ENCODE measurements at regions not wholly inside any gene's neighbourhood (a gene's known extent, or its start where the extent isn't known, plus 50 kb on each side); places are given as distances from the start of the nearest gene placed in this dataset.

DNA sequence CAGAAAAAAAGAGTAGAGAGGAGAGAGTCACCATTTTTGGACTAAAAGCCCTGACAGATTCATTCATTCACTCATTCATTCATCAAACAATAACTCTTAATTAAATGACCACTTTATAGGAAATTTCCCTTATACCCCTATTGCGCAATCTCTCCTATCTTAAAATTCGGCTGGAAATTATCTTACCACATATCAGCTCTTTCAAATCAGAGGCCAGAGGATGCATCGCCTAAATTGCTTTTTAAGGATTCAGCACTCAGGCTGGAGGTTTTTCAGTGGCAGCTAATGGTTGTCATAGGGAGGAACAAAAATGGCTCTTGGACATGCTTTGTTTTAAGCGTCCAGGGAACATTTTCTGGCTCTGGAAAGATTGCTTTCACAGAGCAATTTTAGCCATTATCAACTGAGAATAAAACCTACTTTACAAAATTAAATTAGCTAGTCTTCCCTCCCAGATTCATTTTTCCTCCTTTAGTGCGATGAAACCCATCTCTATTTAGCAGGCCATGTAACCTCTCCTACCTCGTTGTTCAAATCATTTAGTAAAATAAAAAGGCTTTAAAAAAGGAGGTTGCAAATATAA is 115.2 kb downstream of the OLFM4 start:
- FAIRE-seq (no peak), DNase-seq (ENCODE audit: insufficient read length, low spot score) (no peak)

DNA sequence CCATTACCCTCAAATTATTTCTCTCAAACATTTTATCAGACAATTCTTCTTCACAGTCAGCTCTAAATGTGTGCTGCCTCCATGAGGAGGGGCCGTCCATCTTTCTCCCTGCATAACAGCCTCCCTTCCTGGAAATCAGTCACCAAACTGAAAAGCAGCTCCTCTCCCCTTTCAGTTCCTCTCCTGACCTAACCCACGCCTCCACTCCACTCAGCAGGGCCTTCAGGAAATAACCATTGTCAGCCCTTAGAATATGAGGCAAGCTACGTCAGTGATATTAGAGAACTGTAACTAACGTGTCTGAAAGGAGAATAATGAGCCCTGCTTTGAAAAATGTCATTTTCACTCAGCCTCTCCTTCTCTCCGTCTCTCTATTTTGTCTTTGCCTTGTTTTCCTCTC is 116.2 kb downstream of the OLFM4 start:
- FAIRE-seq, result no peak
- no peak for DNase-seq (ENCODE audit: insufficient read length, low spot score)

DNA sequence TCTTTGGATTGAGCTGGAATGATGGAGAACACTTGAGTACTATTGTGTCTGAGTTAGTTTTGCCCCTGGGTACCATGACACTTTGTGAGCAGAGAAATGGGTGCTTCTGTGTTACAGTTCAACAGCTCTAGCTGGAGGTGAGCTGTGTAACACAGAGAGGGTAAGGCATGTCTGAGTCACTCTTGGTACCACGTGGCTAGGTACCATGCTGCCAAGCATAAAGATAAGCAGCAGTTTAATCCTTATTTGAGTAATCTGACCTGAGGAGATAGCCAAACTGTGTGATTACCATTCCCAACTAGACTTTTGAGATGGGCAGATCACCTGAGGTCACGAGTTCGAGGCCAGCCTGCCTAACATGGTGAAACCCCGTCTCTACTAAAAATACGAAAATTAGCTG is 122.0 kb downstream of the OLFM4 start:
- no peak for DNase-seq (ENCODE audit: insufficient read length, low spot score)
- no peak for FAIRE-seq

DNA sequence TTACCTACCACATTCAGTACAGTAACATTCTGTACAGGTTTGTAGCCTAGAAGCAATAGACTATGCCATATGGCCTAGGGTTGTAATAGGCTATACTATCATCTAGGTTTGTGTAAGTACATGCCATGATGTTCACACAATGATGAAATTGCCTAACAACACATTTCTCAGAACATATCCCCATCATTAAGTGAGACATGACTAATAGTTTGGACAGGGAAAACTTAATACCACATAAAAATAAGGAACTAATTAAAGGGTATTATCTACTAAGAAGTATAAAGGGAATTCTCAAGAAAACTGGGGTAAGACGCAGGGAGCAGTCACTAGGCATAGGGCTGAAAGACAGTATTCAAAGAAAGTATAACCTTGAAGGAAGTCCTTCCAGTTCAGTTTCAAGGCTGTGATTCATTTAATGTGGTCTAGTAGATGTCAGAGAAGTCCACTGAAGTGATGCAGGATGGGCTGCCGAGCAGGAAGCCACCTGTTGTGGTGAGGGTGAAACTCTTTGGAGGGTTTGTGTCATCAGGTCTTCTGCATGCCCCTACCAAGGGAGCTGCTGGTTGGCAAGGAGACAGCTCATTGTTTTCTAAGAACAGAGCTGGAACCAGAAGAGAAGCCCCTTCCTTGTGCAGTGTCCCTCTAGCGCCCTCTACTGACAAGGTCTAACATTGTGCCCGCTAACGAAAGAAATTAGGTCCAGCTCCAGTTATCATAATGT is 122.9 kb downstream of the OLFM4 start:
- no peak for FAIRE-seq
- peak; percentile 9 for DNase-seq (ENCODE audit: insufficient read length, low spot score)

DNA sequence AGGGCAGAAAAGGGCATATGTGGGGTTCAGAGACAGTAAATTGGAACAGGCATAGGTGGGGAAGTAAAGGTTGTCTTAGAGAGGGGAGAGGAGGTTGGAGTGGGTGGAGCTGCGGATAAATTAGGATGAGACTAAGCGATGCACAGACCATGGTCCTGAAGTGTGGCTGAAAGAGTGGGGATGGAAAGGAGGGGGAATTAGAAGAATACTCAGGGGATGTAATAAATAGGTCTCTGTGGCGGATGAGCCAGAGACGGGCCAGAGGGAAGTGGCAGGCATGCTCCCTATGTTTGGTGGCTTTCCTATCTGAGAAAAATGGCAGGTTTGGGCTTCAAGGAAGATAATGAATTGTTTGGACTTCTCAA is 123.4 kb downstream of the OLFM4 start:
- FAIRE-seq, result no peak
- DNase-seq (ENCODE audit: insufficient read length, low spot score), result no peak

DNA sequence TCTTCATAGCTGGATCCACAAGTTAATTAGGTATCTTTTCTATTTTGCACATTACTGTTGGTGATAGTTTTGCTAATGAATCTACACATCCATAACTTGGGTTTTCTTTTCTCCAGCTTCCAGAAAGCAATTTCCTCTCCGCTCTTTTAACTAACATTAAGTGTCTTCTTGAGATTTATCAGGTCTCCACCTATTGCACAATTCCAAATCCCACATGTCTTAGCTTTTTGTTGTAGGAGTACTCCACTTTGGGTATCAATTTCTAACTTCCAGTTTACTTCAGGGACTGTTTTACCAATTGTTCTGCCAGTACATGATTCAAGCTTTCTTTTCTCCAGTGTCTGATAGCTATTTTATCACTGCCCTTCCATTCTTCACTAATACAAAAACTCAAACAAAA is 129.6 kb downstream of the OLFM4 start:
- DNase-seq (ENCODE audit: insufficient read length, low spot score), result no peak
- FAIRE-seq, result no peak

DNA sequence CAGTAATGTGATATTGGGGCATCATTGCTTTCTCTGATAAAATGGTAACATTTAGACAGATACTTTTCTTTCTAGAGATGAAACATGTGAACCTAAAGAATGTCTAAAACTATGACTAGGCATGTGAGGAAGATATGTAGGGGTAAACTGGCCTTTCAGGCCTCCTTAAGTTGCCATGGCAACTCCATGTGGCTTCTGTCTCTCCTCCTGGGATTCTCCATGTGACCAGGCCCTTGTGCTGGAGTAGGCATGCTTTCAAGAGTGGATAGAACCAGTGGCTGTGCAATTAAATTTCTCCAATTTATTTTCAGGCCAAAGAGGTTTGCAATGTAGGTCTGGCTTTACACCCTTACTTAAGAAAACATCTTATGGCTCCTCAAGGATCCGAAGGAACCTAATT is 130.8 kb downstream of the OLFM4 start:
- FAIRE-seq (no peak), DNase-seq (ENCODE audit: insufficient read length, low spot score) (no peak)

DNA sequence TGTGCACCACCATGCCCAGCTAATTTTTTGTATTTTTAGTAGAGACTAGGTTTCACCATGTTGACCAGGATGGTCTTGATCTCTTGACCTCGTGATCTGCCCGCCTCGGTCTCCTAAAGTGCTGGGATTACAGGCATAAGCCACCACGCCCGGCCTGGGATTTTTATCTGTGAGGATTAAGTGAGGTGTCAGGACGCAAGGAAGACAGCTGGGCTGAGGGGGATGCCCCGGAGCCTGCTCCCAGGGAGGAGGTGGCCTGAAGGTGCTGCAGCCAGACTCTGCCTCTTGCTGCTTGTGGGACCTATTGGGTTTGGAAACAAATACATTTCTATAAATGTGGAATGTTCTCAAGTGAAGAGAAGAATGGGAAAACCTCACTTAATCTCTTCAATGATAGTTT is 131.6 kb downstream of the OLFM4 start:
- DNase-seq (ENCODE audit: insufficient read length, low spot score) (no peak), FAIRE-seq (no peak)

DNA sequence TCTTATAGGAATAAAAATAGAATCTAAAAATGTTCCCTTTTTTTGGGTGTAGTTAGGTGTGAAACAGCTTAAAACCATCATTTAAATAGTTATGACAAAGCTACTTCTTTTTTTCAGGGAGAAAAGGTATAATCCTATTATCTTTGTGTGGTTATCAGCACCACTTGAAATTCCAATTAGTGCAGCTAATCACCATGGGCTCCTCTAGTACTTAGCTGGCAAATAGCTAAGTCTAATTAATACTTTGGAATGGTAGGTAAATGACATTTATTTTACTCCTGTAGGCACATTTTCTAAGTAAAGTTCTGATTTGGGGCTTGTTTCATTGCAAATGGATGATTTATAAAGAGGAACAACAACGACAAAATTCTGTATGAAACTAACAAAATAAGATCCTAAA is 132.6 kb downstream of the OLFM4 start:
- DNase-seq (ENCODE audit: insufficient read length, low spot score) (no peak), FAIRE-seq (no peak)

DNA sequence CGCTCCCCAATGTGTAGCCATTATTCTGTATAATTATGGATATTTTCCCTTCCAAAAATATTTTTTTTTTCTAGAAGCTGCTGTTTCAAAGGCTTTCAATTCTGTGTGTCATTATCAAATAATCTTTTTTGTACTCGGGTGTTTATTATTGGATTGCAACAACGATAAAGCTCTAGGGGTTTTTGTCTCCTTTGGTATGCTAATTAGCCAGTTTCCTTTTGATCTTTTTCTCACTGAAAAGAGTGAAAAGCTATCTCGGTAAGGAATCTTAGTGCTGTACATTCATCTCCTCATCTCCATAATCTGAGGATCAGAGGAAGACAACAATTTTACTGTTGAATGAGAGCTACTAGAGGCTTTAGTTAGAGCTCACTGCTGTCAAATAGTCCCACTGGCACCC is 136.6 kb downstream of the OLFM4 start:
- no peak for DNase-seq (ENCODE audit: insufficient read length, low spot score)
- no peak for FAIRE-seq

DNA sequence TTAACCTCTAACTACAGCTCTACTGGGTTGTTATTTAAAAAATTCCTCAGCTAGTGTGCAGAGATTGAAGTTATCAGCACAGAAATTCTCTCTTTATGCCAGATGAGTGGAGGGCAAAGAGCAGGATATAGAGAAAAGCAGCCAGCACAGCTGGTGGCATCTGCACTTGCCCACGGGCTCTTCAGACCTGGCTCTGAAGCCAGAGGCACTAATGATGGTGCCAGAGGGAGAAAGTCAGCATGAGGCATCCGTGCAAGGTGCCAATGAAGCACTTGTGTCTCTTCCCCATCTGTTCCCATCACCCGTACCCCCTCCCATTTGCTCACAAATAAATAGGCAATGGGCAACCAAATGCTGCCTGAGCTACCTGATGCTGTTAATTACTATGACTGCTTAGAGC is 138.9 kb downstream of the OLFM4 start:
- no peak for FAIRE-seq

DNA sequence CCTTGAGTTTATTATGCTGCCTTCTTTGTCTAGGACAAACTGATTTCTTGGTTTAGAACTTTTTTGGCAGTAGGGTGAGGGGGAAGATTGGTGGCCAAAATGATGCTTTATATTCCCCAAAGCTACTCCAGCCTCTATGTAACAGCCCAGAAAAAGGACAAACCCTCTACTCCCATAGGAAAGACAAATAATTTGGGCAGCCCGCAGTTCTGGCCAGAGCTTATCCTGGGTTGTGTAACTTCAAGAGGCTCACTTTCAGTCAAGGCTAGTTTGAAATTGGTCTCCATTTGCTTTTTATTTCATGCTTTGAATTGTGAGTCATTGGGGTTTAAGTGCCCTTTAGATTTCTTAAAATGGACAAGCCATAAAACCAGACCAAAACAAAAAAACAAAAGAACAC is 142.3 kb downstream of the OLFM4 start:
- FAIRE-seq, result no peak

More for the DNA sequence above, 138.9 kb downstream of the OLFM4 start:
- DNase-seq (ENCODE audit: insufficient read length, low spot score), result no peak

DNA sequence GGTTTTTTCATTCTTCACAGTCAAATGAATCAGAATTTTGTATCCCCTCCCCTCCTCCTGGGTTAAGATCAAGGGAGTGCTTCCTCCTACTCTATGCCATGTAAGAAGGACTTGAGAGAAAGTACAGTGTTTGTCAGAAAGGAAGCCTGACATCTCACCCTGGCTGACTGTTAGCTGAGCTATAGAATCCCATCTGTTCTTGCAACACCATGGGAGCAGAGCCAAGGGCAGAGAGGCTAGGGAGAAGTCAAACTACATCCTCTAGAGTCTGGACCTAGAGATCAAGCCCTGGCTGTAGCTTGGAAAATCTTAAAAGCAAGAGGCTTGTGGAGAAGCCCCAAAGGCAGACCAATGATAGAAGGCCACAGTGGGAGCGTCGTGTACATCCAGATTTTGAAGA is 145.9 kb downstream of the OLFM4 start:
- DNase-seq (ENCODE audit: insufficient read length, low spot score) (no peak), FAIRE-seq (no peak)

More for the DNA sequence above, 142.3 kb downstream of the OLFM4 start:
- no peak for DNase-seq (ENCODE audit: insufficient read length, low spot score)

DNA sequence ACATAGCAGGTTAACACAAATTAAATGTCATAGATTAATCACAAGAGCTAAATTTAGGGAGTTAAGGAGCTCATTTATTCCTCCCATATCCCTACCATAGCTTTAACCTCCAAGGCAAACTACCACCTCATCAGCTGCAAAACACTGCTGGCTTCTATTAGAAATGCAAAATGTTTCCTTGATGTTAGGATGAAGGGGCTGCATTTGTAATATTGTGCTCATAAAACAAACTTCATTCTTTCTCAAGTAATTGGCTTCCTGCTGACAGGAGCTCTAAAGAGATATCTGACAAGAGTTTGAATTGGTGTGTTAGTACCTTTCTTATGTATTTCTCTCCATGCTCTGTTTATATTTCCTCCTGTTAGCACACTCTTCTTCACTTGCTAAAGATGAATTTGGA is 152.1 kb downstream of the OLFM4 start:
- no peak for DNase-seq (ENCODE audit: insufficient read length, low spot score)
- FAIRE-seq, result no peak

DNA sequence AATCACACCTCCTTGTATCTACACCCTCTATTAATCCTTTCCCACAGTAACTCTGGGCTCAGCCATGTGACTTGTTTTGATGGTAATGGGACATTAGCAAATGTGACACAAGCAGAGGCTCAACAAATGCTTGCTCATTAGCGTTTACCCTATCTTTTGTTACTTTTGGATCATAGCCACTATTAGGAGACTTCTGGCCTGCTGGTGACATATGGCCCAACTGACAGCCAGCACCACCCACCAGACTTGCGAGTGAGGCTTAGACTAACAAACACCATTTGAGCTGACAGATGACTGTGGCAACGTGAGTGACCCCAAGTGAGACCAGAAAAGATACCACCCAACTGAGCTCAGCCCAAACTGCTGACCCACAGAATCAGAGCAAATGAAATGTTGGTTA is 154.1 kb downstream of the OLFM4 start:
- FAIRE-seq (no peak), DNase-seq (ENCODE audit: insufficient read length, low spot score) (no peak)

DNA sequence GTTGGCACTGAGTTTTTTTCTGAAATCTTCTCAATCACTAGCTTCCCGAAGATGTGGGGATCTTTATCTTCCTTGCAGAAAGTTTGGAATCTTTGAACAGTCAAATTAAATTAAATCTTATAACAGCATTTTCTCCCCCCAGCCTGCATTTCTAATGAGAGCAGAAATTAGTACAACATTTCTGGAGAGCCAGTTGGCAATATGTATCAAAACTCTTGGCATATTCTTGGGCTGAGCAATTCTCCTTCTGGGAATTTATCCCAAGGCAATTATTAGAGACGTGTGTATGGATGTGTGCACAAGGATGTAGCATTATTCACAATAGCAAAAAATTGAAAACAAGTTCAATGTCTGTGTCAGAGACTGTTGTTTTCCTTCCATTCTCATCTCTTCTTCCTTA is 159.5 kb downstream of the OLFM4 start:
- no peak for FAIRE-seq
- DNase-seq (ENCODE audit: insufficient read length, low spot score), result no peak

DNA sequence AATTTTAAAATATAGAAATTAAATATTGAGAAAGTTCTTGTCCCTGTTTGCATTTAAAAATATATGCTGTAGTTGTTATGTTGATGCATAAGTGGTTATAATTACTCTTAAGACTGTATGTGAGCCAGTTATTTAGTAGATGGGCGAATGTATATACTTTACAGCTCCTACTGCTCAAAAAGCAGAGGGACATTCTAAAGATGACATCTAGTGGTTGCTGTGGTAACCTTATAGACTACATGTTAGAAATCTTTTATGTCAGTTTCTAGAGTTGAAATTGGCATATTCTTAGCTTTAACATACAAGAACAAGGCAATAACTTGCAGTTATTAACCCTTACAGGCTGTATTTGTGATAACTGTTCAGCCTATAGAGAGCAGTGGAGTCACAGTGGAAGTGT is 160.5 kb downstream of the OLFM4 start:
- DNase-seq (ENCODE audit: insufficient read length, low spot score), result no peak

DNA sequence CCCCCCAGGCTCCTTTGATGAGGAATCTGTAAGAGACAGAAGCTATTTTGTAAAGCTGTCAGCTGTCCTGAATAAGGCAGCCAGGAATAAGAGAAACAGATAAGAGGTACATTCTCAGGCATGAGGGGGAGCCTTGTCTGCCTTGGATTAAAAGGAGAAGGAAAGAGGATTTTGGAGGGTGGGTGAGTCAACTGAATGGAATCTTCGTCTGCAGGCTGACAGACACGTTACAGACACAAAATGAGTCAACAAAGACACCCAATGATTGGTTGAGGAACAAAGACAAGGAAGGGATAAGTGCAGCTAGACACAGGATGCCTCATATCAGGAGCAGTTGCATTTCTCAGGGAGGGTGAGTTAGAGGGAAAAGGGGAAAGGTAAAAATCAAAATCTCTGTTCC is 162.5 kb downstream of the OLFM4 start:
- peak; percentile 5 for DNase-seq (ENCODE audit: insufficient read length, low spot score)
- no peak for FAIRE-seq

More for the DNA sequence above, 160.5 kb downstream of the OLFM4 start:
- no peak for FAIRE-seq

DNA sequence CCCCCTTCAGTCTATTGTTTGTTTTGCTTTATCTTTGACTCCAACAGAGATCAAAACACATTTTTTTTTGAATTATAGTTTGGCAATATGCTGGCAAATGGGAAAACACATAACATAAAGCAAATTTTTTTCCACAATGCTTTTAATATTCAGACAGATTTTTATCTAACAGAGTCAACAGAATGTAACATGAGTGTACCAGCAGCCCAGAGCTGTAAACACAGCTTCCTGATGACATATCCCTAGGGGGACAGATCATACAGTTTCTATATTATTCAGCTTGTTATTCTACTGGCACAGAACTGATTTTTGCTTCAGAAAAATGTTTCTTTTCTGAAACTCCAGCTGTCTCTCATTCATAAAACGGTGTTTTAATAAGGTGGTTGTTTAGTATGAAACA is 168.8 kb downstream of the OLFM4 start:
- DNase-seq (ENCODE audit: insufficient read length, low spot score) (no peak), FAIRE-seq (no peak)

DNA sequence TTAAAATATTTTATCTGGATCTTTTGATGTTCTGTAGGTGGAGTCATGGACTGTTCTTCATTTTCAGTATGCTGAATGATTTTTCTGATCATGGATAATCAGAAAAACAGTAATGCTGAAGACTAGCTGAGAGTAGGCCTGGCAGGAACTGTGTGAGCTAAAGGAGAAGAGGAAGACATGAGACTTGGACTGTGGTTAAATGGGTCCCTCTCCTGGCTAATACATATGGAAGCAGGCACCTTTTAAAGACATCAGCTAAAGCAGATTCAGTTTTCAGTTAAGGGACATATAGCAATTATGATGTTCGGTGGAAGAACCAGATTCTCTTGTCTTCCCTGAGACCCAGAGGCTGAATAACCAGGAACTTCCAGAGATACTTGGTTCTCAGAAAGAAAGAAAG is 169.4 kb downstream of the OLFM4 start:
- no peak for FAIRE-seq
- DNase-seq (ENCODE audit: insufficient read length, low spot score), result no peak

DNA sequence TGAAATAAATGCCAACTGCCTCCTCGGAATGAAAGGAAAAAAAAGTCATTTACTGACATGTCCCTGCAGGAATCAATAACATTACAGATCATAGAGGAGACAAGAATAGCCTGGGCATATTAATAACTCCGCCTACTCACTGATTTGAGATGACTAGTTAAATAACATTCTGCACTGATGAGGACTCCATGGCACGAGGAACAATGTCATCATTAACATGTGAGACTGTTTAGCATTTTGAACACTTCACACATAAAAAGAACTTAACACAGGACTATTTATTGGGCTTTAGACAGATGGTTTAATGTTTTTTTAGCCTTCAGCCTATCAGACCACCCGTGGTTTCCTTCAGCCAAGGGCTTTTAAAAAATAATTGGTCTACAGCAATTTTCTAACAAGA is 170.1 kb downstream of the OLFM4 start:
- DNase-seq (ENCODE audit: insufficient read length, low spot score), result no peak
- FAIRE-seq, result no peak

DNA sequence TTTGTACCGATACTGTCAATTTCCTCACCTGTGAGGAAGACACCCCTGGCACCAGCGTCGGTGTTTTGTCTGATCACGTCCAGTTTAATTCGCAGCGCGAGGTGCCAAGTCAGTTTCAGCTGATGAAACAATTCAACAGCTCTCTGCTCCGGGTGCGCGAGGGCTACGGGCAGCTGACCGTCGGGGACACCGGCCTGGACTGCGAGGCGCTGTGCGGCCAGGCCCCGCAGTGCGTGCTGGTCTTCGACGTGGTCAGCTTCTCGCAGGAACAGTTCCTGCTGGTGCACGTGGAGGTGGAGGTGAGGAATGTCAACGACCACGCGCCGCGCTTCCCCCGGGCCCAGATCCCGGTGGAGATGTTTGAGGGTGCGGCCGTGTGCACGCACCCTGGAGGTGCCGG is 171.5 kb downstream of the OLFM4 start:
- no peak for FAIRE-seq
- no peak for DNase-seq (ENCODE audit: insufficient read length, low spot score)

Measured in HTR-8/SVneo (cell line).